ENCODE measurements at regions not wholly inside any gene's neighbourhood (a gene's known extent, or its start where the extent isn't known, plus 50 kb on each side); places are given as distances from the start of the nearest gene placed in this dataset.

DNA sequence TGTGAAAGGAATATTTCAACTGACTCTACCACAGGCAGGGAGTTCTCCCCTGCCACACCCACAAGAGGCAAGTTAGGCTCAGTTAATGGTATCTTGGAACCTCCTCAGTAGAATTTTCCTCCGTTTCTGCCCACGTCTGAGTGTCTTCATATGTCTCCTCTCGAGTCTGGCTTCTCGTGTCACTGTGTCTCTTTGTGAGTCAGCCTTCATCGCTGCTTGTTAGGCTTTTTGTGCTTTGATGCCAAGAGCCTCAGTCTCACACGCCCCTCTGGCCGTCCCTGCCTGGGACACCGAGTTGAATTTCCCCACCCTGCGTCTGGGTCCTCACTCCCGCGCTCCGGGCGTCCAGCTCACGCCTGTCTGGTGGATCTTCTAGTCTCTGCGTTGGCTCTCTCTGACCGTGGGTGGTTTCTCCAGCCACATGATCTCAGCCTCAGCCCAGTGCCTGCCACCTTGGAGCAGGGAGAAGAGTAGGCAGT, 125.7 kb upstream of the GADD45A start:
- DNase-seq (ENCODE audit: low read depth in 2 of 2): peak; percentile 59 to 71
- peak overlapping the region in 1 of 2 donors; percentile 26 for H3K4me3 ChIP-seq (replicated peaks in 1 of 2; ENCODE audit: low read depth in 2 of 2, low read length in 2 of 2)
- TF ChIP-seq, protein P1, sequence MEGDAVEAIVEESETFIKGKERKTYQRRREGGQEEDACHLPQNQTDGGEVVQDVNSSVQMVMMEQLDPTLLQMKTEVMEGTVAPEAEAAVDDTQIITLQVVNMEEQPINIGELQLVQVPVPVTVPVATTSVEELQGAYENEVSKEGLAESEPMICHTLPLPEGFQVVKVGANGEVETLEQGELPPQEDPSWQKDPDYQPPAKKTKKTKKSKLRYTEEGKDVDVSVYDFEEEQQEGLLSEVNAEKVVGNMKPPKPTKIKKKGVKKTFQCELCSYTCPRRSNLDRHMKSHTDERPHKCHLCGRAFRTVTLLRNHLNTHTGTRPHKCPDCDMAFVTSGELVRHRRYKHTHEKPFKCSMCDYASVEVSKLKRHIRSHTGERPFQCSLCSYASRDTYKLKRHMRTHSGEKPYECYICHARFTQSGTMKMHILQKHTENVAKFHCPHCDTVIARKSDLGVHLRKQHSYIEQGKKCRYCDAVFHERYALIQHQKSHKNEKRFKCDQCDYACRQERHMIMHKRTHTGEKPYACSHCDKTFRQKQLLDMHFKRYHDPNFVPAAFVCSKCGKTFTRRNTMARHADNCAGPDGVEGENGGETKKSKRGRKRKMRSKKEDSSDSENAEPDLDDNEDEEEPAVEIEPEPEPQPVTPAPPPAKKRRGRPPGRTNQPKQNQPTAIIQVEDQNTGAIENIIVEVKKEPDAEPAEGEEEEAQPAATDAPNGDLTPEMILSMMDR (IDR thresholded peaks at IDR 0.05; ENCODE audit: low read depth, low read length): no peak

DNA sequence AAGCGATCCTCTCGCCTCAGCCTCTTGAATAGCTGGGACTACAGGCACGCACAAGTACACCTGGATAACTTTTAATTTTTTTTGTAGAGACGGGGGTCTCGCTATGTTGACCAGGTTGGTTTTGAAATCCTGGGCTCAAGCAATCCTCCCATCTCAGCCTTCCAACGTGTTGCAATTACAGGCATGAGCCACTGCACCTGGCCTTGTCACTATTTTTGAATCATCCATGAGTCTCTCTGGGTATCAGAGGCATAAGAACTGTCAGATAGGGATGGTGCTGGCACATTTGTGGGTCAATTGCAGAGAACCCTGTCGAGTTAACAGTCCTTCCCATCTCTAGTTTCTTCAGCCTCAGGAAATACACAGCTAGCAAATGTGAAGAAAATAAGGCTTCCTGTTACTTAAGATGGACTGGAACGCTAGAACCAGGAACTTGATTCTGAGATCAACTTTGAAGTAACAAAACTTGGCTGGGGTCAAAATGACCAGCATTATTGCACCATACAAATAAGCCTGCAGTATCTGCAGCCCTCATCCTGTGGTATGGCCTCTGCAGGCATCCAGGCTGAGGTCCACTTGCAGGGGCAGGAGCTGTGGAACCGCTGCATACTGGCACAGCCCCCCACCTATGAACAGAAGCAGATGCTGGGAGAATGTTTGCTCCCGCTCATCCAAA, 124.3 kb upstream of the GADD45A start:
- no peak overlapping the region for H3K4me3 ChIP-seq (replicated peaks in 1 of 2; ENCODE audit: low read depth in 2 of 2, low read length in 2 of 2)
- TF ChIP-seq, protein P1 (IDR thresholded peaks at IDR 0.05; ENCODE audit: low read depth, low read length): no peak
- peak in 1 of 2 donors; percentile 55 for DNase-seq (ENCODE audit: low read depth in 2 of 2)

DNA sequence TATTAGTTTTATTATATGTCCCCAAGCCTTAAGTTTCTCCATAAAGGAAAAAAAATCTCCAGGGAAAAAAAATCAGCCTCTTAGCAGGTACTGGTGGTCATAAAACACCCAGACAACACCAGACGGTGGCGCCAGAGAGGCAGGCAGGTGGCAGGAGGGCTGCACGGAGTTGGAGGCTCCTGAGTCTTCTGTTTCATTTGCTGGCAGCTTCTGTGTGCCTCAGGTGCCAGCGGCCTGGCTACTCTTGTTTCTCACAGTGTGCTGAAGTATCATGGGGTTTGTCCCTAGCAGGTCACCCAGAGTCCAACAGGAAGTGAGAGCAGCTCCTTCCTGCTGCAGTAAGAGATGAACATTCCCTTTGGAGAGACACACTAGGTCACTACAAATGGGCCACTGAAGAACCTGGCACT, 123.3 kb upstream of the GADD45A start:
- TF ChIP-seq, protein P1 (IDR thresholded peaks at IDR 0.05; ENCODE audit: low read depth, low read length): peak; percentile 95
- H3K4me3 ChIP-seq (replicated peaks in 1 of 2; ENCODE audit: low read depth in 2 of 2, low read length in 2 of 2): no peak overlapping the region
- DNase-seq (ENCODE audit: low read depth in 2 of 2): peak; percentile 92

DNA sequence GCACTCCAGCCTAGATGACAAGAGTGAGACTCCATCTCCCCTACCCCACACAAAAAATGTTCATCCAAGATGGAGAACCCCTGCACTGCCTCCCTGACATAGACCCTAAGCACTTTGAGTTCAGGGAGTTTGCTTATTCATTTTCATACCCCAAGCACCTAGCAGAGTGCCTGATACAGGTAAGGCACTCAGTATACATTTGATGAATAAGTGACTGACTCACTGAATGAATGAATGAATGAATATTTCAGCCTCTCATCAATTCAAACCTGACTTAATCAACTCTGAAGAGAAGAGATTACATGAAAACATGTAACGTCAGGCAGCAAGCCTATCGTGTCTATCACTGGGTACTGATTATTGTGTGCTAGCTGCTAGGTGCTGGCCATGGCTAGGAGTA, 121.3 kb upstream of the GADD45A start:
- TF ChIP-seq, protein P1 (IDR thresholded peaks at IDR 0.05; ENCODE audit: low read depth, low read length): no peak
- DNase-seq (ENCODE audit: low read depth in 2 of 2): no peak
- H3K4me3 ChIP-seq (replicated peaks in 1 of 2; ENCODE audit: low read depth in 2 of 2, low read length in 2 of 2): no peak overlapping the region

DNA sequence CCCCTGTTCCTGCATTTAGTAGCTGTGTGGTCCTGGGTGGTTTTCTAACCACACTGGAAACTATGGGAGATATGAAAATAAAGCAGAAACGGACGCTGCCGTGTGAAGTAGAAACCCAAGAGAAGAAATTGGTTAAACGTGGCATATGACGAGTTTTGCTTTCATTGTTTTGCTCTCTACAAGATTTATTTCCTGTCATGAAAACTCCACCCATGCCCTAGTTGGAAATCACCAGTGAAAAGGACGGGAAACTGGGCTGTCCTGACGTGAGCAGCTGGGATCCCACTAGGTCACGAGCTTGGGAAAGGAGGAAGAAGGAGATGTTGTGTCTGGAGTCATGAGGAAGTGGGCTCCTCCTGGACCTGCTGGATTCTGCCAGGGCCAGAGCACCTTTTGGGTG, 120.8 kb upstream of the GADD45A start:
- peak in 1 of 2 donors; percentile 78 for DNase-seq (ENCODE audit: low read depth in 2 of 2)
- TF ChIP-seq, protein P1 (IDR thresholded peaks at IDR 0.05; ENCODE audit: low read depth, low read length): no peak
- H3K4me3 ChIP-seq (replicated peaks in 1 of 2; ENCODE audit: low read depth in 2 of 2, low read length in 2 of 2): no peak overlapping the region

DNA sequence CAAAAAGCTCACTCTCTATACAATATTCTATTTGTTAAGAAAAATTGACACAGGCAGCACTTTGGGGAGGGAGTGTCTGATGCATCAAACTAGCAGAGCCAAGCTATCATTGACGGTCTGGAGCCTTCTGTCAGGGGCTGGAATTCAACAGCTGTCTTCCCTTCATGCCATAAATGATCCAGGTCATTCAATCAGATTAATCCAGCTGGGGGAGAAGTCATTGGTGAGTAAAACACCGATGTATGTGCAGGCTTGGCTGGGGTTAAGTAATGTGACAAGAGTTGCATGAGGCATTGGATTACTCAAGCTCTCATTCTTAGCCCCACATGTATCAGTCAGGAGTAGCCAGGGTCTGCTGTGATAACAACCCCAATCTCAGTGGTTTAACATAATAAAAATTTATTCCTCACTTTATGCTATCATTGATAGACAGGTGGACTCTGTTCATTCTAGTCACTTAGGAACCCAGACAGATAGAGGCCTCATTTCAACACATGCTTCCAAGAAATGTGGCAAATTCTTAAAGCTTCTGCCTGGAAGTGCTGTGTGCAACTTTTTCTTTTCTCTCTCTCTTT, 118.1 kb upstream of the GADD45A start:
- no peak overlapping the region for H3K4me3 ChIP-seq (replicated peaks in 1 of 2; ENCODE audit: low read depth in 2 of 2, low read length in 2 of 2)
- TF ChIP-seq, protein P1 (IDR thresholded peaks at IDR 0.05; ENCODE audit: low read depth, low read length): no peak
- DNase-seq (ENCODE audit: low read depth in 2 of 2): peak; percentile 16 to 36

Data from cardiac fibroblast (primary cell).